Natural killer cell (primary cell): ENCODE measurements at regions not wholly inside any gene's neighbourhood (a gene's known extent, or its start where the extent isn't known, plus 50 kb on each side); places are given as distances from the start of the nearest gene placed in this dataset.

Source experiments
- ATAC-seq, 3 donors: fragments of 150-1000 bp in 2 of 3; fragments of 200-7000 bp in 1 of 3; cut with Tn5 transposase; 1 replicate in 1 of 3; 2 replicates in 2 of 3; pipeline ENCODE4 v1.10.0; 2021; ENCODE audit warnings: mild to moderate bottlenecking in 2 of 3, moderate library complexity in 2 of 3
- DNase-seq, 2 donors: peaks; one replicate each; pipeline versions ENCODE4 v3.0.0 to v3.0.0-alpha.2; 2013 to 2021; ENCODE audit warnings: mixed read lengths in 1 of 2
- H3K27ac ChIP-seq: one replicate; pipeline ENCODE4 v1.5.1; 2013; ENCODE audit warnings: mild to moderate bottlenecking, low read length
- H3K27me3 ChIP-seq: one replicate; pipeline ENCODE4 v1.6.1; 2013; ENCODE audit warnings: low read length; ENCODE audit not compliant: control insufficient read depth, insufficient read depth
- H3K36me3 ChIP-seq: one replicate; pipeline ENCODE4 v1.6.1; 2013; ENCODE audit warnings: low read length; ENCODE audit not compliant: control insufficient read depth, insufficient read depth
- H3K4me1 ChIP-seq: one replicate; pipeline ENCODE4 v1.6.1; 2013; ENCODE audit warnings: low read length; ENCODE audit not compliant: control insufficient read depth, insufficient read depth
- H3K4me3 ChIP-seq: one replicate; pipeline ENCODE4 v1.5.1; 2013; ENCODE audit warnings: low read length
- H3K9me3 ChIP-seq: one replicate; pipeline ENCODE4 v1.6.1; 2013; ENCODE audit warnings: low read length; ENCODE audit not compliant: control insufficient read depth, insufficient read depth
- H3K27ac Mint-ChIP-seq, 2 donors: one replicate each; pipeline ENCODE4 v1.8.0; 2022; ENCODE audit warnings: mild to moderate bottlenecking in 2 of 2, mixed read lengths in 2 of 2, moderate library complexity in 1 of 2
- H3K27me3 Mint-ChIP-seq, 2 donors: one replicate each; pipeline ENCODE4 v1.8.0; 2022; ENCODE audit warnings: low read depth in 2 of 2, mixed read lengths in 2 of 2
- H3K36me3 Mint-ChIP-seq: one replicate; pipeline ENCODE4 v1.8.0; 2022; ENCODE audit warnings: mixed read lengths
- H3K4me1 Mint-ChIP-seq, 2 donors: one replicate each; pipeline ENCODE4 v1.8.0; 2022; ENCODE audit warnings: mixed read lengths in 2 of 2
- H3K4me3 Mint-ChIP-seq: one replicate; pipeline ENCODE4 v1.8.0; 2022; ENCODE audit warnings: mild to moderate bottlenecking, moderate library complexity, mixed read lengths
- H3K9me3 Mint-ChIP-seq, 2 donors: one replicate each; pipeline ENCODE4 v1.8.0; 2022; ENCODE audit warnings: mixed read lengths in 2 of 2
- CTCF ChIP-seq: fragments of 200-600 bp; IDR thresholded peaks from one replicate; pipeline ENCODE4 v1.8.0; 2022; ENCODE audit warnings: antibody characterized with exemption
- WGBS: methylation state at CpG from one replicate; pipeline ENCODE4 v1.1.7; 2013; ENCODE audit warnings: missing lambda C conversion rate; ENCODE audit not compliant: insufficient coverage; 5-methylcytosine and 5-hydroxymethylcytosine counted together
- intact Hi-C: fragments of 100-400 bp; cut with micrococcal nuclease; formaldehyde crosslinking; loops from one replicate; pipeline ENCODE4 v1.14.2; 2022

DNA sequence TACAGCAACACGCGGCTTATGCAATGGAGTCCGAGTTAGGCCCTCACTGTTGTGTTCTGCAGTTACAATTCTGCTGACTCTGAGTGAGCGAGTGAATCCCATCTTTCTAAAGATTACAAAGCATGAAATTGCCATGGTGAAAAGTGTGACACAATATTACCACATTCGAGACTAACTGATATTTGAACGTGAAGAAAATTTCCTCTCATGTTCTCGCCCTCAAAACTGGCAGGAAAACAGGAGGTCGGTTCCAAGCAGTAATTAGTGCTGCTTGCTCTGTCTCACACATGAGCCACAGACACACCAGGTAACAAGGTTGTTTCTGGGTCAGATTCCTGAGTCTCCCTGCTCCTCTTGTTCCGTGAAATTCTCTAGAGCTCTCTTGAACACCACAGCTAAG is 93.7 kb upstream of the RIOK3 start:
- Mint-ChIP-seq H3K4me3 (no peak overlapping the region), H3K27me3 (no peaks in the 10 kb centered on the region), H3K36me3 (no peaks in the 10 kb centered on the region), H3K9me3 (no peaks in the 10 kb centered on the region), H3K4me1 (peaks cover 33 to 38% of the 10 kb centered on the region in 2 donors), H3K27ac (peak overlapping the region; percentile 75 to 85)
- intact Hi-C loops = loop anchor here (2.0 kb wide), 3 partner anchors 129 to 429 kb away; no protein-coding TSS in a partner anchor
- WGBS = 82% methylated on average over 8 of the region's 9 CpGs
- no peak overlapping the region for H3K4me3 ChIP-seq
- no peak overlapping the region for H3K27ac ChIP-seq
- H3K9me3 ChIP-seq = no peaks in the 10 kb centered on the region
- ATAC-seq (no peak), DNase-seq (no peak)
- TF ChIP-seq CTCF = no peak
- no peaks in the 10 kb centered on the region for H3K36me3 ChIP-seq
- peaks cover 24% of the 10 kb centered on the region for H3K4me1 ChIP-seq
- no peaks in the 10 kb centered on the region for H3K27me3 ChIP-seq

DNA sequence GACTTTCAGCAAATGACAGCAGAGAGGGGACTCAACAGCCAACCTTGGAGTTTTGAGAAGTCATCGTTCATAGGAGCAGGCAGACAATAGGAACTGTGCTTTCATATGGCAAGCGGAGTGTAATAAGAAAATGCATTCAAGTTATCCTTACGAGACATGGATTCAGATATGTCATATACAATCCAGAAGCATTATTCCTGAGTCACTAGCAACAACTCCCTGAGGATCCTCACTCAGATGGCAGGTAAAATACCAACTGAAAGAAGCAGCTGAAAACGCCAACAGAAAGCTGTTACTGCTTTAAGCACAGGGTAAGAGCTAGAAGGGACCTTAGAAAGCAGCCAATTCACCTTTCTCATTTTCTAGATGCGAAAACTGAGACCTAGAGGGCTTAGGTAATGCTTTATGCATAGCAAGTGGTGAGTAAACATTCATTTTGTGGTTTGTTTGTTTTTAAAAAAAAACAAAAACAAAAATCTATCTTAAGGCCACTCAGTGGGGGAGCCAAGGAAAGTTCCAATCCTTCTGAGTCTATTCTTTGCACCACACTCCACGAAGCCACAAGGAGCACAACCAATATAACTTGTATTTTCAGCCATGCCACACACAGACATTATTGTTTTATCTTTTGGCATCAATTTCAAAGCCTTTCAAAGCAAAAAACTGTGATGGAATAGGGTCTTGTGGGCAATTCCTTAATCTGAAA is 89.1 kb upstream of the RIOK3 start:
- H3K36me3 ChIP-seq = no peaks in the 10 kb centered on the region
- 88% methylated on average over 6 of the region's 6 CpGs for WGBS
- intact Hi-C loops = no loop called here
- H3K4me1 ChIP-seq = peaks cover 9% of the 10 kb centered on the region
- H3K9me3 ChIP-seq = no peaks in the 10 kb centered on the region
- ATAC-seq (no peak), DNase-seq (no peak)
- H3K27ac Mint-ChIP-seq = no peak overlapping the region
- H3K27me3 ChIP-seq = no peaks in the 10 kb centered on the region
- no peak for TF ChIP-seq CTCF
- no peaks in the 10 kb centered on the region for H3K36me3 Mint-ChIP-seq
- no peak overlapping the region for H3K4me3 Mint-ChIP-seq
- H3K4me1 Mint-ChIP-seq = peaks cover 1 to 6% of the 10 kb centered on the region in 2 donors
- no peak overlapping the region for H3K27ac ChIP-seq
- no peaks in the 10 kb centered on the region for H3K9me3 Mint-ChIP-seq
- no peak overlapping the region for H3K4me3 ChIP-seq
- H3K27me3 Mint-ChIP-seq = no peaks in the 10 kb centered on the region

- H3K36me3 ChIP-seq = no peaks in the 10 kb centered on the region
- WGBS = 94% methylated on average over 2 of the region's 2 CpGs
- H3K27me3 Mint-ChIP-seq = no peaks in the 10 kb centered on the region
- no peak overlapping the region for H3K27ac Mint-ChIP-seq
- no peak for TF ChIP-seq CTCF
- no peaks in the 10 kb centered on the region for H3K36me3 Mint-ChIP-seq
- intact Hi-C loops = no loop called here
- DNase-seq (no peak), ATAC-seq (no peak)
- H3K9me3 Mint-ChIP-seq = no peaks in the 10 kb centered on the region
- H3K4me1 ChIP-seq = no peaks in the 10 kb centered on the region
- no peaks in the 10 kb centered on the region for H3K9me3 ChIP-seq
- H3K4me1 Mint-ChIP-seq = no peaks in the 10 kb centered on the region
- no peak overlapping the region for H3K4me3 Mint-ChIP-seq
- H3K4me3 ChIP-seq = no peak overlapping the region
- no peaks in the 10 kb centered on the region for H3K27me3 ChIP-seq
- H3K27ac ChIP-seq = no peak overlapping the region
These were observed 87.5 kb upstream of the RIOK3 start for GRCh38 chr18:23365602-23366001.

- no peak for TF ChIP-seq CTCF
- H3K27ac Mint-ChIP-seq = no peak overlapping the region
- Histone ChIP-seq H3K4me1 (no peaks in the 10 kb centered on the region), H3K27ac (no peak overlapping the region), H3K36me3 (no peaks in the 10 kb centered on the region), H3K4me3 (no peak overlapping the region), H3K27me3 (no peaks in the 10 kb centered on the region), H3K9me3 (no peaks in the 10 kb centered on the region)
- H3K36me3 Mint-ChIP-seq = no peaks in the 10 kb centered on the region
- H3K4me3 Mint-ChIP-seq = no peak overlapping the region
- no peak for DNase-seq
- H3K9me3 Mint-ChIP-seq = no peaks in the 10 kb centered on the region
- intact Hi-C loops = no loop called here
- no peaks in the 10 kb centered on the region for H3K4me1 Mint-ChIP-seq
- WGBS = 88% methylated on average over 2 of the region's 3 CpGs
- no peaks in the 10 kb centered on the region for H3K27me3 Mint-ChIP-seq
- no peak for ATAC-seq
These were observed 83.8 kb upstream of the RIOK3 start for GRCh38 chr18:23369266-23369665.
